Effector memory CD4-positive, alpha-beta T cell (primary cell): ENCODE measurements at regions not wholly inside any gene's neighbourhood (a gene's known extent, or its start where the extent isn't known, plus 50 kb on each side); places are given as distances from the start of the nearest gene placed in this dataset.

Experiments used
- DNase-seq, 3 donors: peaks; one replicate each; pipeline ENCODE4 v3.0.0-alpha.2; 2020
- H3K27ac ChIP-seq: 2 replicates; pipeline ENCODE4 v1.7.0; 2013; ENCODE audit warnings: mild to moderate bottlenecking, low read length, moderate library complexity; ENCODE audit not compliant: insufficient read depth, poor library complexity, severe bottlenecking
- H3K27me3 ChIP-seq: replicated peaks from 2 replicates; pipeline ENCODE4 v1.7.0; 2013; ENCODE audit warnings: mild to moderate bottlenecking, low read length; ENCODE audit not compliant: insufficient read depth, control insufficient read depth, poor library complexity, severe bottlenecking
- H3K36me3 ChIP-seq: 2 replicates; pipeline ENCODE4 v1.7.0; 2013; ENCODE audit warnings: mild to moderate bottlenecking, low read length, moderate library complexity; ENCODE audit not compliant: control insufficient read depth, insufficient read depth
- H3K4me1 ChIP-seq: 2 replicates; pipeline ENCODE4 v1.7.0; 2013; ENCODE audit warnings: low read length, mild to moderate bottlenecking; ENCODE audit not compliant: control insufficient read depth, insufficient read depth, poor library complexity, severe bottlenecking
- H3K4me3 ChIP-seq: 2 replicates; pipeline ENCODE4 v1.7.0; 2013; ENCODE audit warnings: low read length, low read depth, mild to moderate bottlenecking; ENCODE audit not compliant: insufficient read depth, poor library complexity, severe bottlenecking
- H3K9me3 ChIP-seq: 2 replicates; pipeline ENCODE4 v1.7.0; 2013; ENCODE audit warnings: mild to moderate bottlenecking, low read length, moderate library complexity; ENCODE audit not compliant: control insufficient read depth

DNA sequence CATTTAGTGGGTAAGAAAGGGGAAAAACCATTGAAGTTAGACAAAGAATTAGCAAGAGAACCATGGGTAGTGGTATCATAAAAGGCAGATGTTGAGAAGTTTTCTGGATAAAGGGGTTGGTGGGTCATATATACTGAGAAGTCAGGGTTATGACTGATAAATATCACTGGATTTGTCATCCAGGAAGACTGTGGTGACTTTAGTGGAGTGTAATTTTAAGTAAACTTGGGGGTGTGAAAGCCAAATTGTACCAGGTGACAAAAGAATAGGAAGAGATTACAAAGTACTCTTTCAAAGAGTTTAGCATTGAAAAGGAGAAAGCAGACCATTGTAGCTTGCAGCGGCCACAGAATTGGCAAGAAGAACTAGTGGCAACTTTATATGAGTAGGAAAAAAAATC lies 315.2 kb upstream of the DMAC1 start:
- Histone ChIP-seq H3K27ac (no peak overlapping the region), H3K36me3 (no peaks in the 10 kb centered on the region), H3K9me3 (no peaks in the 10 kb centered on the region), H3K27me3 (no peaks in the 10 kb centered on the region), H3K4me1 (no peaks in the 10 kb centered on the region), H3K4me3 (no peak overlapping the region)
- DNase-seq: no peak

DNA sequence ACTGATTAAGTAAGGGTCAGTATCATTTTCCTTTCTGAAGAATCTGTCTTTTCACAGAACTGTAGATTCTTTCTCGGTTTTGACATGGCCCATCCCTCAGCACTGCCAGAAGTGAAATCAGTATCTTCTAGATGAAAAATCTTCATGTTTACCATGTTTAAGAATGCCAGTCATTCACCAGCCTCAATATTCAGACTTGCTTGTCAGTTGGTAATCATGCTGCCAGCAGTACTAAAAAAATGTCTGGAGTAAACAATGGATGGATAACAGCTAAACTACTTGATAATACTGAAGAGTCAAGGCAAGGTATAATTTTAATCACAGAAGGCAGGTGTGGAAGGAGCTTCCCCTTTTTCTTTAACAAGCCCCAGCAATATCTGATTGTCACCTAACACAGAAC lies 306.8 kb upstream of the DMAC1 start:
- no peaks in the 10 kb centered on the region for H3K9me3 ChIP-seq
- no peak overlapping the region for H3K4me3 ChIP-seq
- no peaks in the 10 kb centered on the region for H3K36me3 ChIP-seq
- no peaks in the 10 kb centered on the region for H3K4me1 ChIP-seq
- no peak overlapping the region for H3K27ac ChIP-seq
- DNase-seq: no peak
- H3K27me3 ChIP-seq: no peaks in the 10 kb centered on the region

DNA sequence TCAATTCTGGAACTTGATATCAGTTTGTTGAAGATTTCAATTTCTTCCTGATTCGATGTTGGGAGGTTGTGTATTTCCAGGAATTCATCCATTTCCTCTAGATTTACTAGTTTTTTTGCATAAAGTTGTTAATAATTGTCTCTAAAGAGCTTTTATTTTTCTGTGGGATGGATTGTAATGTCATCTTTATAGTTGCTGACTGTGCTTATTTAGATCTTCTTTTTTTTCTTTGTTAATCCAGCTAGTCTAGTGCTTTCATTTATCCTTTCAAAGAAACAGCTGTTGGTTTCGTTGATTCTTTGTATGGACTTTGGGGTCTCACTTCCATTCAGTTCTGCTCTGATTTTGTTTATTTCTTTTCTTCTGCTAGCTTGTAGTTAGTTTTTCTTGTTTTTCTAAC lies 302.0 kb upstream of the DMAC1 start:
- H3K9me3 ChIP-seq: no peaks in the 10 kb centered on the region
- no peak for DNase-seq
- H3K27ac ChIP-seq: no peak overlapping the region

DNA sequence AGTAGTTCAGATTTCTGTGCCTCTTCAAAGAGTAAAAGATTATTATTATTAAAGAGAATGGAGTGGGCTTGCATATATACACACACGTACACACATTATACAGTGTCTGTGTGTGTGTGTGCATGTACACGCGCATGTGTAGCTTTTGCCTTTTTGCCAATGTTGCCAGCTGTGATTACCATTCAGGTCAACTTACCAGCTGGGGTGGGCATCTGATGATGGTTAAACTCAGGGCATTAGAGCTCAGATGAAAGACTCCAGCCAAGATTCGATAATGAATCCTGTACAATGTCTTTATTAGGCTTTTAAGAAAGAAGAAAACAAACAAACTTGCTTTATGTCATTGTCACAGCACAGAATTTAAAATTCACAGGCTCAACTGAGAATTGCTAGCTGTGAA lies 296.5 kb upstream of the DMAC1 start:
- Histone ChIP-seq H3K27ac (no peak overlapping the region), H3K9me3 (no peaks in the 10 kb centered on the region), H3K4me1 (no peaks in the 10 kb centered on the region), H3K4me3 (no peak overlapping the region), H3K27me3 (no peaks in the 10 kb centered on the region), H3K36me3 (no peaks in the 10 kb centered on the region)
- no peak for DNase-seq

More for the DNA sequence above, 302.0 kb upstream of the DMAC1 start:
- Histone ChIP-seq H3K36me3 (no peaks in the 10 kb centered on the region), H3K4me1 (no peaks in the 10 kb centered on the region), H3K27me3 (no peaks in the 10 kb centered on the region), H3K4me3 (no peak overlapping the region)

DNA sequence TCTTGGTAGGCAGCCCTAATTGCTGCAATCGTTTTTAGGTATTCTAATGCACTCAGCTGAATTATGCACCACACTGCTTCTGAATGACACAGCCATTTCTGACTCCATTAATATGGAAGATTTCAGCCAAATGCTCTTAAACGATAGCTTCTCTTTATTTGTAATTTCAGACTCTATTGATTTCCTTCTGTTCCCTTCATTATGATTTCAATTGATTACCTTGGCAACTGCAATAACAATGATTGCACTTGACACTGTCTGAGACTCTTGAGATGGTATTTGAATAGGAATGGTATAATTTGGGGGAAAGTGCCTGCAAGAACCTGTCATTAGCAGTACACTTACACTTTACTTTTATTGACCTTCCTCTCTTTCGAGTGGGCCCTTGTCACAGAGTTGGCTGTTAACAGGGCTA lies 296.1 kb upstream of the DMAC1 start:
- H3K27me3 ChIP-seq: no peaks in the 10 kb centered on the region
- no peak overlapping the region for H3K27ac ChIP-seq
- DNase-seq: no peak
- no peak overlapping the region for H3K4me3 ChIP-seq
- H3K4me1 ChIP-seq: no peaks in the 10 kb centered on the region
- H3K36me3 ChIP-seq: no peaks in the 10 kb centered on the region
- no peaks in the 10 kb centered on the region for H3K9me3 ChIP-seq

DNA sequence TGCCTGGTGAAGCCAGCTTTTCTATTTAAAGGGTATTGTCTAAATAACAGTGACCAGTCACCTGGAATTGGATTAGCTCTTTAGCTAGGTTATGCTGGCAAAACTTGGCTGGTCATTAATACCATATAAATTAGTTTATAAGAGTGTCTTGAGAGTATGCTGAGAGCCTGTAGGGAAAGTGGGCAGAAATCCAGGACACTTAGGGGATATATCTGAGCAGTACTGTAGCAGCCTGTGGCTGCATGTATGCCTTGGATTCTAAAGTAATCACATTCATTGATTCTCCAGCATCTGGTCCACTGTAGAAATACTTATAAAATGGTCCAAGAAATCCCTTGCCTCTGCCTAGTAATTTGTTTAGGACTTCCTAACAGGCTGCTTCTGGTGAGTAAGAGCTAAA lies 288.9 kb upstream of the DMAC1 start:
- Histone ChIP-seq H3K4me1 (no peaks in the 10 kb centered on the region), H3K4me3 (no peak overlapping the region), H3K36me3 (no peaks in the 10 kb centered on the region), H3K9me3 (no peaks in the 10 kb centered on the region), H3K27ac (no peak overlapping the region), H3K27me3 (no peaks in the 10 kb centered on the region)
- DNase-seq: no peak

DNA sequence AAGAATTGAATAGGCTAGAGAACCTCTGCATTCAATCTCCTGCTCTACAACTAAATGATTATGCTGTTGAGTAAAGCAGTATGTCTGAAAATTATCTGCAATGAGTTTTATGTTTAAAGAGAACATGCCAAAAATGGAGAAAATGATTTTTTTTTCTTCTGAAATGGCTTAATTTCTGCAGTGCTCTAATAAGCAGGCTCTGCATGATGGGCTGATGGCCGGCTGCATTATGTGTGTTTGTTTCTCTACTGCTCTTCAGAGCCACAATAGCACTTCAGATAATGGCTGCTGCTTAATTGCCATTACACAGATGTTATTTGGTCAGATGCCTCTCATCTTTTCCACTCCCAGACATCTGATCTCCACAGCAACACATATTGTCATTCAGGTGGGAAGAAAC lies 286.4 kb upstream of the DMAC1 start:
- no peak overlapping the region for H3K27ac ChIP-seq
- no peak for DNase-seq

DNA sequence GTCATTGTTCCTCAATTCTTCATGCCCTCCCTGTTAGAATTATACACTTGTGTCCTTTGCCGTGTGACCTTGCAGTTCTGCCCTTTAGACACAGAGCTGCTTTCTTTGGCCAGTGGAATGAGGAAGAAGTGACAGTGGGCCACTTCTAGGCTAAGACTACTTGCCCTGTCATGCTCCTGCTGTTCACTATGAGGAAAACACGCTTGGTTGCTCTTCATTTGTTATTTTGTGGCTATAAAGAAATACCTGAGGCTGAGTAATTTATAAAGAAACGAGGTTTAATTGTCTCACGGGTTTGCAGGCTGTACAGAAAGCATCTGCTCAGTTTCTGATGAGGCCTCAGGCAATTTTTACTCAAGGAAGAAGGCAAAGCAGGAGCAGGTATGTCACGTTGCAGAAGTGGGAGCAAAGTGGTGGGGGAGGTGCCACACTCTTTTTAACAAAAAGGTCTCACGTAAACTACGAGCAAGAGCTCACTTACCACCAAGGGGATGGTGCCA lies 279.1 kb upstream of the DMAC1 start:
- H3K36me3 ChIP-seq: no peaks in the 10 kb centered on the region
- H3K9me3 ChIP-seq: no peaks in the 10 kb centered on the region
- H3K4me1 ChIP-seq: no peaks in the 10 kb centered on the region
- H3K27ac ChIP-seq: no peak overlapping the region
- no peak overlapping the region for H3K4me3 ChIP-seq
- DNase-seq: no peak
- no peaks in the 10 kb centered on the region for H3K27me3 ChIP-seq

More for the DNA sequence above, 286.4 kb upstream of the DMAC1 start:
- no peak overlapping the region for H3K4me3 ChIP-seq
- no peaks in the 10 kb centered on the region for H3K36me3 ChIP-seq
- no peaks in the 10 kb centered on the region for H3K4me1 ChIP-seq
- no peaks in the 10 kb centered on the region for H3K27me3 ChIP-seq
- H3K9me3 ChIP-seq: no peaks in the 10 kb centered on the region

DNA sequence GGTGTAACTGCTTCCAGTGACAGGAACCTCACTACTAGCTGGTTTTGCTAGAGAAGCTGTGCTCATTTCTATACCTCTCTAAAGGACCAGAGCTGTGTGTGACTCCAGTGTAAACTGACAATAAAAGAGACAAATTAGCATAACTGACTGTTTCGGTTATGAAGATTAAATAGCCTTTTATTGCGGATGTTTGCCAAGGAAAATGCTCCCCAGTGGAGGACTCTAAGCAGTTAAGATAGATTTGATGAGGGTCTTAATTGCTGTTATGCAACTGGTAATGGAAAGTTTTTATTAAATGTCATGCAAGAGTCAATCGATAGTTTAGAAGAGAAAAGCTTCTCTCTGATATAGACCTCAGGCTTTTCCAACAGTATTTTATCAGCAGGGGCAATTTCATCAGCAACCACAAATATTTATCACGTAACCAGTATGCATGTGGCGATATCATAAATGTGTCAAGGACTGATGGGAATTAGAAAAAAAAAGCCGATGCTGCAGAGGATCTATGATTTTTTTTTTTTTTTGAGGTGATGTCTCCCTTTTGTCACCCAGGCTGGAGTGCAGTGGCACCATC lies 275.2 kb upstream of the DMAC1 start:
- Histone ChIP-seq H3K4me1 (no peaks in the 10 kb centered on the region), H3K27ac (no peak overlapping the region), H3K27me3 (no peaks in the 10 kb centered on the region), H3K4me3 (no peak overlapping the region), H3K9me3 (no peaks in the 10 kb centered on the region), H3K36me3 (no peaks in the 10 kb centered on the region)
- no peak for DNase-seq

DNA sequence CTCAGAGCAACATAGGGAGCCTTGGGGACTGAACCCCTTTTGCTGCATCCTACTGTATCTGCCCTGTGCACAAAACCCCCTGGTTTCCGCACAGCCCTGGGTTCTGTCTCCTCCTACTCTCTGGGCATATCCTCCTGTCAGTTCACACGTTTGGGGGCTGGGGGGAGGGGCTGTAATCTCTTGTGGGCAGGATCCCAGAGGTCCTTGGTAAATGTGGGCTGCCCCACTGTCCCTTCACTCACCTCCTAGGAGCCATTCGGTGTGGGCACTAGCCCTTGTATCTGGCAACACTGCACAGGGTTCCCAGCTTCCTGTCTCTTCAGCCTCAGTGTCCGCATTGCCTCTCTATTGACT lies 271.8 kb upstream of the DMAC1 start:
- Histone ChIP-seq H3K4me1 (no peaks in the 10 kb centered on the region), H3K4me3 (no peak overlapping the region), H3K27ac (no peak overlapping the region), H3K36me3 (no peaks in the 10 kb centered on the region), H3K9me3 (no peaks in the 10 kb centered on the region), H3K27me3 (no peaks in the 10 kb centered on the region)
- no peak for DNase-seq
